GM18858 (cell line): ENCODE measurements at regions not wholly inside any gene's neighbourhood (a gene's known extent, or its start where the extent isn't known, plus 50 kb on each side); places are given as distances from the start of the nearest gene placed in this dataset.

Source experiments
- ATAC-seq: cut with Tn5 transposase; IDR thresholded peaks from one replicate; pipeline ENCODE4 v1.9.1; 2021; ENCODE audit not compliant: unreplicated experiment

DNA sequence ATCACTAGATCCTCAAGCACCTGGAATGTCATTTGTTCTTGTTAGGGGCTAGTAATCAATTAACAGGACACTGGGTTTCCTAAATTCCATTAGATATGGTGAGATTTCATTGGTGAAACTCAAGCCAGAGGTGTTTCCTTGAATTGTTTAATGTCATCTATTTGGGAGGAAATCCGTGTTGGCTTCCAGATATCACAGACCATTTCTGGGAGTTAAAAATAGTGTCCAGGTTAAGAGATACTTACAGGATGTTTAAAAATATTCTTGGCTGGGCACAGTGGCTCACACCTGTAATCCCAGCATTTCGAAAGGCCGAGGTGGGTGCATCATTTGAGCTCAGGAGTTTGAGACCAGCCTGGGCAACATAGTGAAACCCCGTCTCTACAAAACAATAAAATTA, 688.3 kb upstream of the WWC1 start:
- no peak for ATAC-seq

DNA sequence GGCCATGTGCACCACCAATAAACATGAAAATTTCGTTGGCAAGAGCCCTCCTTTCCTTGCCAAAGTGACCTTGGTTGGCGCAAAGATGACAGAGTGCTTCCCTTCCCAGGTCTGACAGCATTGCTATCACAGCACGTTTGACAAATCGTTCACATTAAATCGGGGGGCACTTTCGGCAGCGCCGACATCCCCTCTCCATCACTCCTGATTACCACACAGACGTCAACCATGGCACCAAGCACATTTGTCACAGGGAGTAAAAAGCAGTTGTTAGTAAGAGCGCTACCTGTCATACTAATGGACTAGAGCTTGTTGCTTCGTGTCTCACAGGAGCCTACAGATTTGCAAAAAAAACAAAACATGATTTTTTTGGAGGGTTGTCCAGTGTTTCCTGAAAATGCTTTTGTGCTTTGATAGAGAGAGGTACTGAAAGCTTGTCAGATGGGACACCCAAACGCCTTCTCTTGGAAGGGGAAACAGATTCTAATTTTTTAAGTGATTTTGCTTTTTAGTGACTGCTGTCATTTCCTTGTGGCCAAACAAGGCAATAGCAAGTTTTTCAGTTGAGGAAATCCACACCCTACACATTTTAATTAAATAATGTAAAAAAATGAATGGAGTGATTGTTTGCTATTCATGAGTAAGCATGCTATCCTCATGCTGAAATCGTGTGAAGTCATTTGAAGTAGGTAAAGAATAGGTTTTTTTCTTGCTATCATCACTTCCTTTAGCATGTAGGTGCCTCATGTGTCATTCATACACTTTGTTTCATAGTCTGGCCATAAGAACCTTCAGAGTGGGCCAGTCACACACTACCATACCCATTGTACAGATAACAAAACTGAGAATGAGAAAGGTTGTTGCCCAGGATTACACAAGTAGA, 682.8 kb upstream of the WWC1 start:
- no peak for ATAC-seq

DNA sequence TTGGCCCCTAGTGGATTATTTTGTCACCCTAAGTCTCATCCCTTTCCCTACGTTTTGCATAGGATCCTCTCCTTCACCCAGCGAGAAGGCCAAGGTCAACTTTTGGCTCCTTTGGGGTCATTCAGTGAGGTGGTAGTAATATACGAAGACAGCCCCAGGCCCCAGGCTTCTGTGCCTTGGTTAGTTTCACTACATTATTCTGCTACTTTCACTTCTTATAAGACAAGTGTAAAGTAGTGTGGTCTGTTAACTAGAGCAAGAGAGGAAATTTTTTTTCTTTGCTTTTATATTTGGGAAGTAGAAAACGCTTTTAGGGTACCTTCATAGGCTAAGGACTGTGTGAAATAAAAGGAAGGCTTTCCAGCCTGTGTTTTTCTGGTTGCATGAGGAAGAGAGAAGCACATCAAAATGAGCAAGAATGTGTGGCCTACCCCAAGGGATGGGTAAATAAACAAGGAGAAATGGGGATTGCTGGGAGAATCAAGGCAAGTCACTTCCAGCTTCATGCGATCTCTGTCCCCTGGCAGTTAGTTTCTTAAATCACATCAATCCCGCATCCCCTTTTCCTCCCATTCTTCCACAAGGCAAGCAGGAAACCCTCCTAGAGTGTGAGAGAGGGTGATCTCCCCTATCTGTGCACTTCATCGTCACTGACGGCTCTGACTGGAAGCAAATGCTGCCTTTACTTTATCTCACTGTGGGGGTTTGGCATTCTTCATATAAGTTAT, 677.0 kb upstream of the WWC1 start:
- no peak for ATAC-seq

DNA sequence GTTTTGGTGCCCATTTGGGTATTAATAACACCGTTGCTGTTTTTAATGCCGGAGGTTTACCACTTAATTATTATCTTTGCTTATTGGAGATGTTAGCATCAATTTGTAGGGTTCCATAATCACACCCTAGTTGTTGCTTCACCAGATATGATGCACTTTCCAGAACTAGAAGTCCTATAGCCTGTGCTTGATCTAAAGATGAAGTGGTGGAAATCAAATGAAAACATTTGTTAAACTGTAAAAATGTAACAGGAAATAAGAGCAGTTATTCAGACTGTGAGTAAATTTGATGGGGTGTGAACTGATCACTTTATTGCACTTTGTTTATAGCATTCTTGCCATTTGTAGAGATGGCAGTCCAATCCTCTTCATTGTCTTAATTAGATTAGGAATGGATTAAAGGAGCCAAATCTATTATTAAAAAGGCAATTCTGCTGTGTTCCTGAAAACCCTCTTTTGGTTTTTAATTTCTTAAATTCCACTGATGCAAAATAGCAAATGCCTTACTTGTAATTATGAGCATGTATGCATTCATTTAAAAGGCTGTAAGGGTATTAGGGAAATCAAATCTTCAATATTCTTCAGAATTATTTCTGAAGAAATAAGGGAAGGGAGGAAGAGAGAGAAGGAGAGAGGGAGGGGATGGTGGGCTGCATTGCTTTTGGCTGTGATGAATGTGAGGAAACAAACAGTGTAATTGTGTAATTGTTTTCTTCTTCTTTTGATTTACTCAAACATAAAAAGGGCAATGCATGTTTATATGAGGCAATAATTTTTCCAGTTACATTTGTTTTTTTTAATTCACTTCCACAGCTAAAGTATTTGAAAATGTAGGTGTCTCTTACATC, 675.2 kb upstream of the WWC1 start:
- ATAC-seq = no peak

DNA sequence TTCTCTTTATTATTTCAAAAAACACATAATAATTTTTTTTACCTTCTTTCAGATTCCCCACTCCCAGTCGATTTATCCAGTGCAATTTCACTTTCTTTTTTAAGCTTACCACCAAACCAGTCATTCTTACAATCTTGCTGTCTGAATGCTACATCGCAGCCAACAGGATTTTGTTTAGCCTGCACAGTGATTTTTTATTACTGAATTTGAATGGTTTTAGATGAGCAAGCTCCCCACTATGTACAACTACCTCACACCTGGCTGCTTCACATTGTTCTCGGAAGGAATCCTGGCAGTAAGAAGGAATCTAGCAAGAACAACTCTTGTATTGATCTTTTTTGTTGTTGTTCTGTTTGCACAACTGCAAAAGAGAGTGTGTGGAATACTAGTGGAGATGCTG, 668.1 kb upstream of the WWC1 start:
- ATAC-seq = no peak

GRCh38 chr5:167624053-167624452, 667.4 kb upstream of the WWC1 start:
- ATAC-seq = no peak

GRCh38 chr5:167626341-167627123, 664.9 kb upstream of the WWC1 start:
- no peak for ATAC-seq

- no peak for ATAC-seq
Observed at GRCh38 chr5:167629634-167630033, 661.8 kb upstream of the WWC1 start.

- no peak for ATAC-seq
Observed at GRCh38 chr5:167631191-167631590, 660.3 kb upstream of the WWC1 start.

- no peak for ATAC-seq
Observed at GRCh38 chr5:167633114-167633513, 658.3 kb upstream of the WWC1 start.

GRCh38 chr5:167633931-167634341, 657.5 kb upstream of the WWC1 start:
- no peak for ATAC-seq

DNA sequence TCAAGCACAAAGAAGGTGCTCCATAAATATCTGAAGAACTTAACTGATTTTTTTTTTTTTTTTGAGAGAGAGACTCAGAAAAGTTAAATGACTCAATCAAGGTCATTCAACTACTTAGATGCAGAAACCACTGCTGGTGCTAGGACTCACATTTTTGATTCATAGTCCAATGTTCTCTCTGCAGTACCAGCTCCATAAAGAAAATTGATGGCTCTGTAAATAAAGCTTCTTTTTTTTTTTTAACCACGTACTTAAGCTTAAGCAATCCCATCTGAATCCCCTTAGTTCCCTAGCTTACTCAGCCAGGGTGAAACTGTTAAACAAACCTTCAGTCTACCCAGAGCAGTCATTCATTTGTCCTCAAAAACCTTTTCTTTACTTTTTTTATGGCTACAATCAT, 657.0 kb upstream of the WWC1 start:
- no peak for ATAC-seq

- ATAC-seq = no peak
Observed at GRCh38 chr5:167638816-167639215, 652.6 kb upstream of the WWC1 start.

DNA sequence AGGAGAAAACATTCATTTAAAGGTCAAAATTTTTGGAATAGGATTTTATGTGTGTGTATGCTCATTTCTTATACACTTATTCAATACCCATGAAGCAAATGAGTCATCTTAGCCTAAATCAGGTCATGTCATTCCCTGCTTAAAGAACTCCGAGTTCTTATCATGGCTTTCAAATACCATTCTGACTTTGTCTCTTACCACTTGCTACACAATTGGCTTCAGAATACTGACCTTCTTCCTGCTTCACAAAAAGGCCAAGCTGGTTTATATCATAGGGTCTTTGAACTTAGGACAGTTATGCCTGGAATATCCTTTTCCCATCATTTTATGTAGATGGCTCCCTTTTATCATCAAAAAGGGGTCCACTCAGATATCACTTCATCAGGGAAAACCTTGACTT, 652.2 kb upstream of the WWC1 start:
- no peak for ATAC-seq

DNA sequence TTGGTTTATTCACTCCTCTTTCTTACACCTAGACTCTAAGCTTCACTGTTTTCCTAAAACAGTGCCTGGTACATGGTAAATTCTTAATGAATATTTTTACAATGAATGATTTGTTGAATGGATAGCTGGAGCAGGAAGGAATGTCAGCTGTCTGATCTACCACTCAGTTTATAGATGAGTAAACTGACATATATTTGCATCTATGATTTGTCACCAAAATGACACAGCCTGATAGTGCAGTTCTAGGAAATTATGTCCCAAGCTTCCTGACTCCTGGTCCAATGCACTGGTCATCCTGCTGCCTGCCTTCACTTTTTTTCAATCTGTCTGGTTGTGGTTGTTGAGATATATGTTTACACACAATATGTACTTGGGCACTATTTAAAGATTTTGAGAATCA, 651.7 kb upstream of the WWC1 start:
- no peak for ATAC-seq

DNA sequence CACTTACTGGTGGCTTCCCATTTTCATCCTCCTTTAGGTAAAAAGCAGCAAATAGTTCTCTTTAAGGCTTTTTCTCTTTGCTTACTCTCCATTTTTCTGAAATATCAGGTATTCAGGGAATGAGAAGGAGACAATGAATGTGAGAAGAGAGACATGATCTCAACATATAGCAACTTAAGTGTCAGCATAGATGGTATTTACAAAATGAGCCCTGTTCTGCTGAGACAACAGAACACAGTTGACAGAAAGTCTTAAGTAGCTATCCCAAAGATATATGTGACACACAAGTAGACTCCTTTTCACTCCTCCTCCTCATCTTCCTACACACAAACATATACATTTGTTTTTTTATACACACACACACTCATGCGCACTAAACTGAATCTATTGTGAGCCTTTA, 649.3 kb upstream of the WWC1 start:
- ATAC-seq = no peak

GRCh38 chr5:167642779-167643517, 648.5 kb upstream of the WWC1 start:
- ATAC-seq = no peak

DNA sequence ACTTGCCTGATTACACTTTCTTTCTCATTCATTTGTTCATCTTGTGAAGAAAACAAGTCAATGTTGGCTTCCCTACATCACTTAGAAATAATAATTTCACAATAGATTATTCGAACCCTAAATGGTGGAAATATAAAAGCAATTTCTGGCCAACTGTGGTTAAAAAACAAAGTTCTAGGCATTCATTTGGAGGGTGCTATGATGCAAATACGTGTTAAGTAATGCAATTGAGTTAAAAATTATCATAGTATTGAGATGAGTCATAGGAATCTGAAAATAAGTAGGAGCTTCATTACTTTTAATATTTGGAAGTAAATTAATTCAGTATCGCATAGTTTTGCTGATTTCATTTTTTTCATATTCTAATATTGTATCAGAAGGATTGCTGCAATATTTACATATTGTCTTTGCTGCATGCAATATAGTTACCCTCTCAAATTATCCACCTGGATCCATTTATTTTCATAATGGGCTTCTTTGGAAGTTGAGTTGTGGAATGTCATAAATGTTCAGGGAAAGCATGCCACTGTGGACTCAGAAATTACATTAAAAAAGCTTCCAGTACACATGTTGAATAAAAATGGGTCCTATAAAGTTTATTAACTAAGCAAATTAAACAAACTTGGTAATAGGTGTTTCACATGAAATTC, 647.7 kb upstream of the WWC1 start:
- ATAC-seq = no peak

DNA sequence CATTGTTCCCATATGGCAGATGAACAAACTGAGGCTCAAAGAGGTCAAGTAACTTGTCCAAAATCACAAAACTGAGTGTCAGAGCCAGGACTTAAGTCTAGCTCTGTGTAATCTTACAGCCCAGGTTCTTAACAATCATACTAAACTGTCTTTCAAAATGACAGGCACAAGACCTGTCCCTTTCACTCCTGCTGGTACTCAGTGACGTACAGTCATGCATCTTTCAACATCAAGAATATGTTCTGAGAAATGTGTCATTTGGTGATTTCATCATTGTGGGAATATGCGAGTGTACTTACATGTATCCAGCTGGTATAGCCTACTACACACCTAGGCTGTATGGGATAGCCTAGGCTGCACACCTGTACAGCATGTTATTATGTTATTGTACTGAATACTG, 646.8 kb upstream of the WWC1 start:
- ATAC-seq = no peak

GRCh38 chr5:167649471-167649870, 642.0 kb upstream of the WWC1 start:
- no peak for ATAC-seq
